ENCODE measurements at regions not wholly inside any gene's neighbourhood (a gene's known extent, or its start where the extent isn't known, plus 50 kb on each side); places are given as distances from the start of the nearest gene placed in this dataset.
"Not testable (repeated sequence)": the region's sequence is repeated elsewhere in the genome, so short reads cannot be mapped to it uniquely, and the experiment has no call there.

DNA sequence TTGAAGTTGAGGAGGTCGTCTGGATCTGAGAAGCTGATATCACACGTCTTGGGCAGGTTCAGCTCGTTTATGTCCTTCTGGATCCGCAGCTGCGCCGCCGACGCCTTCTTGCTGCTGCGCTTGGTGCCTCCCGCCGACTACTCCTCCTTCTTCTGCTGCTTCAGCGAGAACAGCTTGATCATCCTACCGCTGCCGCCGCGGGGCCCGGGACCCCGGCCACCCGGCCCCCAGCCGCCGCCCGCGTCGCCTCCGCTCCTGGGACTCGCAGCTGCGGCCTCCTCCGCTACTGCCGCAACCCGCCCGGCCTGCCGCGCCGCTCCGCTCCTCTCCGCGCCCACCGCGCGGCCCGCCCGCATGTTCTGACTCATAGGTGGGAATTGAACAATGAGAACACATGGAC lies 1710.6 kb downstream of the TP53TG3F start:
- WGBS, 2 experiments (ENCODE audit: low coverage in 1 of 2, low lambda C conversion rate in 2 of 2, missing lambda C conversion rate in 2 of 2) = 55 to 62% methylated on average over 14 to 42 of the region's 42 CpGs
- H3K9ac ChIP-seq; H3K4me3 ChIP-seq; DNase-seq; H3F3A ChIP-seq (ENCODE audit: insufficient read depth); H3K4me1 ChIP-seq (ENCODE audit: insufficient read depth); H3K36me3 ChIP-seq (ENCODE audit: low read depth); H3K27me3 ChIP-seq (replicated peaks; ENCODE audit: insufficient read depth); in situ Hi-C loops (cut with MboI); H3K9me2 ChIP-seq (ENCODE audit: insufficient read depth); H3K4me2 ChIP-seq (ENCODE audit: unreplicated experiment); H3K79me2 ChIP-seq (ENCODE audit: insufficient read depth); H2AFZ ChIP-seq; H3K9me3 ChIP-seq (ENCODE audit: low read depth); H4K20me1 ChIP-seq (ENCODE audit: insufficient read depth); H3K27ac ChIP-seq: not testable (repeated sequence)

- Histone ChIP-seq H3K9ac (no peak overlapping the region), H3K27ac (no peak overlapping the region), H3K27me3 (replicated peaks; ENCODE audit: insufficient read depth) (no peaks in the 10 kb centered on the region), H4K20me1 (ENCODE audit: insufficient read depth) (no peaks in the 10 kb centered on the region), H3K36me3 (ENCODE audit: low read depth) (no peaks in the 10 kb centered on the region), H3K4me2 (ENCODE audit: unreplicated experiment) (no peak overlapping the region), H3K4me3 (no peak overlapping the region), H3K79me2 (ENCODE audit: insufficient read depth) (no peaks in the 10 kb centered on the region), H2AFZ (no peak overlapping the region), H3K9me3 (ENCODE audit: low read depth) (no peaks in the 10 kb centered on the region), H3F3A (ENCODE audit: insufficient read depth) (no peaks in the 10 kb centered on the region), H3K9me2 (ENCODE audit: insufficient read depth) (no peaks in the 10 kb centered on the region), H3K4me1 (ENCODE audit: insufficient read depth) (no peaks in the 10 kb centered on the region)
- TF ChIP-seq EZH2 (IDR thresholded peaks at IDR 0.05; ENCODE audit: insufficient read depth, poor library complexity, severe bottlenecking) (no peak), EZH2phosphoT487 (IDR thresholded peaks at IDR 0.05; ENCODE audit: insufficient read depth, low read depth) (no peak)
- WGBS, 2 experiments (ENCODE audit: low coverage in 1 of 2, low lambda C conversion rate in 2 of 2, missing lambda C conversion rate in 2 of 2) = 65 to 78% methylated on average over 3 of the region's 3 CpGs
- in situ Hi-C loops (cut with MboI) = no loop called here
- DNase-seq = no peak
These were observed 1711.2 kb downstream of the TP53TG3F start for GRCh38 chr16:35170610-35171009.

GRCh38 chr16:35171106-35171505 lies 1711.7 kb downstream of the TP53TG3F start:
- no peak overlapping the region for H3K9ac ChIP-seq
- H4K20me1 ChIP-seq (ENCODE audit: insufficient read depth) = no peaks in the 10 kb centered on the region
- H3K9me2 ChIP-seq (ENCODE audit: insufficient read depth) = no peaks in the 10 kb centered on the region
- no peaks in the 10 kb centered on the region for H3K9me3 ChIP-seq (ENCODE audit: low read depth)
- WGBS, 2 experiments (ENCODE audit: low coverage in 1 of 2, low lambda C conversion rate in 2 of 2, missing lambda C conversion rate in 2 of 2) = 28 to 34% methylated on average over 6 of the region's 6 CpGs
- H3K36me3 ChIP-seq (ENCODE audit: low read depth) = no peaks in the 10 kb centered on the region
- H3K79me2 ChIP-seq (ENCODE audit: insufficient read depth) = no peaks in the 10 kb centered on the region
- TF ChIP-seq EZH2phosphoT487 (IDR thresholded peaks at IDR 0.05; ENCODE audit: insufficient read depth, low read depth) = no peak
- TF ChIP-seq EZH2 (IDR thresholded peaks at IDR 0.05; ENCODE audit: insufficient read depth, poor library complexity, severe bottlenecking) = no peak
- H3K27me3 ChIP-seq (replicated peaks; ENCODE audit: insufficient read depth) = no peaks in the 10 kb centered on the region
- no peaks in the 10 kb centered on the region for H3F3A ChIP-seq (ENCODE audit: insufficient read depth)
- no peaks in the 10 kb centered on the region for H3K4me1 ChIP-seq (ENCODE audit: insufficient read depth)
- no peak for DNase-seq
- no peak overlapping the region for H2AFZ ChIP-seq
- no peak overlapping the region for H3K4me2 ChIP-seq (ENCODE audit: unreplicated experiment)
- in situ Hi-C loops (cut with MboI) = no loop called here
- H3K4me3 ChIP-seq = no peak overlapping the region
- H3K27ac ChIP-seq = no peak overlapping the region

DNA sequence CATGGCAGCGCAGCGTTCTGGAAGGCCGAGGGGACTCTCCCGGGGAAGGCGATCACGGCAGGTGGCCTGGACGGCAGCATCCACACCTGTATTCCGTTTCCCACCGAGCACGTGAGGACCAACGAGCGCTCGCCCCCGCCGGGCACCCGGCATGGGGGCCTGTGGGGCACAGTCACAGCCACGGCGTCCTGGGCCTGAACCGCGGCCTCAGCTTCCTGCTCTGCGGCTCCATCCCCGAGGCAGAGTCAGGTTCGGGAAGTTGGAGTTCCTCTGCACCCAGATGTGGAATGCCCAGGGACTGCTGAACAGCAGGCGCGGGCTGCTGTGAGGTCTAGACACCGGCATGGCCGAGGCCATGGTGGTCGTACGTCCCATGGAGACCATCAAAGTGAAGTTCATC lies 1713.9 kb downstream of the TP53TG3F start:
- no peak overlapping the region for H3K4me3 ChIP-seq
- no peak overlapping the region for H2AFZ ChIP-seq
- DNase-seq = no peak
- TF ChIP-seq EZH2phosphoT487 (IDR thresholded peaks at IDR 0.05; ENCODE audit: insufficient read depth, low read depth) = no peak
- TF ChIP-seq EZH2 (IDR thresholded peaks at IDR 0.05; ENCODE audit: insufficient read depth, poor library complexity, severe bottlenecking) = no peak
- H4K20me1 ChIP-seq (ENCODE audit: insufficient read depth) = no peaks in the 10 kb centered on the region
- no peaks in the 10 kb centered on the region for H3K4me1 ChIP-seq (ENCODE audit: insufficient read depth)
- no peak overlapping the region for H3K4me2 ChIP-seq (ENCODE audit: unreplicated experiment)
- no peak overlapping the region for H3K27ac ChIP-seq
- H3K9me2 ChIP-seq (ENCODE audit: insufficient read depth) = no peaks in the 10 kb centered on the region
- no peaks in the 10 kb centered on the region for H3F3A ChIP-seq (ENCODE audit: insufficient read depth)
- H3K9ac ChIP-seq = no peak overlapping the region
- no peaks in the 10 kb centered on the region for H3K36me3 ChIP-seq (ENCODE audit: low read depth)
- H3K27me3 ChIP-seq (replicated peaks; ENCODE audit: insufficient read depth) = no peaks in the 10 kb centered on the region
- in situ Hi-C loops (cut with MboI) = no loop called here
- 64 to 69% methylated on average over 27 to 29 of the region's 29 CpGs for WGBS, 2 experiments (ENCODE audit: low coverage in 1 of 2, low lambda C conversion rate in 2 of 2, missing lambda C conversion rate in 2 of 2)
- no peaks in the 10 kb centered on the region for H3K79me2 ChIP-seq (ENCODE audit: insufficient read depth)
- no peaks in the 10 kb centered on the region for H3K9me3 ChIP-seq (ENCODE audit: low read depth)

GRCh38 chr16:35174016-35174415 lies 1714.6 kb downstream of the TP53TG3F start:
- TF ChIP-seq EZH2phosphoT487 (IDR thresholded peaks at IDR 0.05; ENCODE audit: insufficient read depth, low read depth) (no peak), EZH2 (IDR thresholded peaks at IDR 0.05; ENCODE audit: insufficient read depth, poor library complexity, severe bottlenecking) (no peak)
- Histone ChIP-seq H3K4me1 (ENCODE audit: insufficient read depth) (no peaks in the 10 kb centered on the region), H3K9ac (no peak overlapping the region), H3K79me2 (ENCODE audit: insufficient read depth) (no peaks in the 10 kb centered on the region), H3K9me2 (ENCODE audit: insufficient read depth) (no peaks in the 10 kb centered on the region), H2AFZ (no peak overlapping the region), H3F3A (ENCODE audit: insufficient read depth) (no peaks in the 10 kb centered on the region), H3K36me3 (ENCODE audit: low read depth) (no peaks in the 10 kb centered on the region), H3K27ac (no peak overlapping the region), H3K27me3 (replicated peaks; ENCODE audit: insufficient read depth) (no peaks in the 10 kb centered on the region), H4K20me1 (ENCODE audit: insufficient read depth) (no peaks in the 10 kb centered on the region), H3K4me2 (ENCODE audit: unreplicated experiment) (no peak overlapping the region), H3K4me3 (no peak overlapping the region), H3K9me3 (ENCODE audit: low read depth) (no peaks in the 10 kb centered on the region)
- in situ Hi-C loops (cut with MboI) = no loop called here
- DNase-seq = no peak
- 34 to 61% methylated on average over 3 to 4 of the region's 4 CpGs for WGBS, 2 experiments (ENCODE audit: low coverage in 1 of 2, low lambda C conversion rate in 2 of 2, missing lambda C conversion rate in 2 of 2)

Measured in GM23248 (cell line).